ENCODE measurements at regions not wholly inside any gene's neighbourhood (a gene's known extent, or its start where the extent isn't known, plus 50 kb on each side); places are given as distances from the start of the nearest gene placed in this dataset.

DNA sequence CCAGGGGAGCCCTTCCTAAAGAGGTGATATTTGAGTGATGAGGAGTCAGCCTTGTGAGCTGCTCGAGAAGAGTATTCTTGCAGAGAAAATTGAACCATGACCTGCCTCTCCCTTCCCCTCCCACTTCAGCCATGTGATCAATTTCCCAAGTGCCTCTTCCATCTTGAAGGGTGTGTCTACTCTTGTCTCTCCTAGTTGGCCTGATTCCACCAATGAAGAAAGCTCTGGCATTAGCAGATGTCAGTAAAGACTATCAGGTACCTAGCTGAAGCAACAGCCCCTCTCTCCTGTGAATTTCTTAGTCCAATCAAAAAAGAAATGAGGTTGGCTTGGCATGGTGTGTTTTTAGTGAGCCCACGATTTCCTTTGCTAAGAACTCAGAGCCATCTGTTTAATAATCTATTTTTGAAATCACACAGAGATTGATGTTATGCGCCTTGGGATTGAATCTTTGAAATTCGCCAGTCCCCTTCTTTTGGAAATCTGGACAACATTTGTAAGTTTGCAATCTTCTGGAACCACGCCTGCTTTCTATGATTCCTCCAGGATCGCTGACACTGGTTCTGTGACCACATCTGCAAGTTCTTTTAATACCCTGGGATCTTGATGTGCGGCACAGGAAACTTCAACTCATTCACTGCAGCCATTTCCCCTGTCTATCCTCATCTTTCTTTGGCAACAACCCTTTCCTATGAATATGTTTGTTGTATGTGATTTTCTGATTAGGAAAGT lies 404.6 kb downstream of the DMRT2 start:
- dilution Hi-C loops (cut with MboI; ENCODE audit: extremely low pct_ligation_motif_present, low sequenced_read_pairs): no loop called here
- no peak overlapping the region for H3K4me3 ChIP-seq (replicated peaks in 1 of 3; ENCODE audit: insufficient read depth in 1 of 3, low read depth in 1 of 3, low read length in 3 of 3)
- no peaks in the 10 kb centered on the region for H3K79me2 ChIP-seq (ENCODE audit: control insufficient read depth, insufficient read depth, low read length)
- no peaks in the 10 kb centered on the region for H3K9me1 ChIP-seq (replicated peaks; ENCODE audit: control insufficient read depth, extremely low read depth, insufficient read depth, low read length)
- H2AFZ ChIP-seq (ENCODE audit: low read depth, low read length): no peak overlapping the region
- H3K27ac ChIP-seq (ENCODE audit: insufficient read depth, low read depth, low read length): no peak overlapping the region
- no peak overlapping the region for H3K4me2 ChIP-seq (ENCODE audit: insufficient read depth, low read length)
- DNase-seq (ENCODE audit: low read depth, low spot score) (no peak), FAIRE-seq (no peak)
- H3K27me3 ChIP-seq (ENCODE audit: control insufficient read depth in 2 of 2, insufficient read depth in 2 of 2, low read length in 2 of 2): no peaks in the 10 kb centered on the region
- H4K20me1 ChIP-seq (replicated peaks; ENCODE audit: control insufficient read depth, extremely low read depth, insufficient read depth, low read length): no peaks in the 10 kb centered on the region
- ChIA-PET POLR2A (no interaction called here), CTCF (no interaction called here)
- intact Hi-C loops (cut with micrococcal nuclease): no loop called here
- no peaks in the 10 kb centered on the region for H3K36me3 ChIP-seq (ENCODE audit: control insufficient read depth in 2 of 2, extremely low read depth in 1 of 2, insufficient read depth in 2 of 2, low read length in 2 of 2)
- no peak for TF ChIP-seq GATA2 (IDR thresholded peaks at IDR 0.05; ENCODE audit: insufficient read depth, insufficient read length, low read depth, low read length)
- no peak for TF ChIP-seq JUN (IDR thresholded peaks at IDR 0.05; ENCODE audit: borderline replicate concordance, insufficient read depth, insufficient read length, low read depth)
- TF ChIP-seq, protein P1, sequence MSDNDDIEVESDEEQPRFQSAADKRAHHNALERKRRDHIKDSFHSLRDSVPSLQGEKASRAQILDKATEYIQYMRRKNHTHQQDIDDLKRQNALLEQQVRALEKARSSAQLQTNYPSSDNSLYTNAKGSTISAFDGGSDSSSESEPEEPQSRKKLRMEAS (IDR thresholded peaks at IDR 0.05; ENCODE audit: insufficient read depth, insufficient read length): no peak
- TF ChIP-seq FOS (IDR thresholded peaks at IDR 0.05; ENCODE audit: borderline replicate concordance, insufficient read depth, low read length): no peak
- TF ChIP-seq, protein P2, sequence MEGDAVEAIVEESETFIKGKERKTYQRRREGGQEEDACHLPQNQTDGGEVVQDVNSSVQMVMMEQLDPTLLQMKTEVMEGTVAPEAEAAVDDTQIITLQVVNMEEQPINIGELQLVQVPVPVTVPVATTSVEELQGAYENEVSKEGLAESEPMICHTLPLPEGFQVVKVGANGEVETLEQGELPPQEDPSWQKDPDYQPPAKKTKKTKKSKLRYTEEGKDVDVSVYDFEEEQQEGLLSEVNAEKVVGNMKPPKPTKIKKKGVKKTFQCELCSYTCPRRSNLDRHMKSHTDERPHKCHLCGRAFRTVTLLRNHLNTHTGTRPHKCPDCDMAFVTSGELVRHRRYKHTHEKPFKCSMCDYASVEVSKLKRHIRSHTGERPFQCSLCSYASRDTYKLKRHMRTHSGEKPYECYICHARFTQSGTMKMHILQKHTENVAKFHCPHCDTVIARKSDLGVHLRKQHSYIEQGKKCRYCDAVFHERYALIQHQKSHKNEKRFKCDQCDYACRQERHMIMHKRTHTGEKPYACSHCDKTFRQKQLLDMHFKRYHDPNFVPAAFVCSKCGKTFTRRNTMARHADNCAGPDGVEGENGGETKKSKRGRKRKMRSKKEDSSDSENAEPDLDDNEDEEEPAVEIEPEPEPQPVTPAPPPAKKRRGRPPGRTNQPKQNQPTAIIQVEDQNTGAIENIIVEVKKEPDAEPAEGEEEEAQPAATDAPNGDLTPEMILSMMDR (IDR thresholded peaks at IDR 0.05; ENCODE audit: extremely low read depth in 1 of 2, insufficient read depth in 1 of 2, low read depth in 1 of 2, low read length in 2 of 2): no peak
- no peak for TF ChIP-seq MYC (IDR thresholded peaks at IDR 0.05; ENCODE audit: low read depth, low read length)
- no peak for TF ChIP-seq POLR2AphosphoS5 (IDR thresholded peaks at IDR 0.05; ENCODE audit: insufficient read depth, low read depth, low read length)
- TF ChIP-seq EZH2 (IDR thresholded peaks at IDR 0.05; ENCODE audit: borderline replicate concordance, low read depth, low read length, severe bottlenecking): no peak
- TF ChIP-seq POLR2A (IDR thresholded peaks at IDR 0.05; ENCODE audit: low read depth, low read length): no peak
- BruUV-seq (replicated peaks): no TSS peak
- peaks cover 2% of the 10 kb centered on the region for H3K9me3 ChIP-seq (replicated peaks; ENCODE audit: control insufficient read depth, insufficient read depth, low read length)
- H3K4me1 ChIP-seq (ENCODE audit: control insufficient read depth, extremely low read depth, insufficient read depth, low read length): no peaks in the 10 kb centered on the region
- no peak overlapping the region for H3K9ac ChIP-seq (replicated peaks; ENCODE audit: extremely low read depth, insufficient read depth, low read length)

All from endothelial cell of umbilical vein (primary cell).